Type B pancreatic cell (in vitro differentiated cells): ENCODE measurements at regions not wholly inside any gene's neighbourhood (a gene's known extent, or its start where the extent isn't known, plus 50 kb on each side); places are given as distances from the start of the nearest gene placed in this dataset.
"Not testable (repeated sequence)": the region's sequence is repeated elsewhere in the genome, so short reads cannot be mapped to it uniquely, and the experiment has no call there.

ENCODE experiments used
- DNase-seq: peaks from one replicate; pipeline ENCODE4 v3.0.0; 2021; ENCODE audit warnings: mixed read lengths; ENCODE audit not compliant: unreplicated experiment; ENCODE audit errors: extremely low spot score
- H3K27ac Mint-ChIP-seq: 2 replicates; pipeline ENCODE4 v1.8.0; 2021; ENCODE audit warnings: mild to moderate bottlenecking, mixed read lengths
- H3K27me3 Mint-ChIP-seq: 2 replicates; pipeline ENCODE4 v1.8.0; 2021; ENCODE audit warnings: mixed read lengths
- H3K36me3 Mint-ChIP-seq: 2 replicates; pipeline ENCODE4 v1.8.0; 2021; ENCODE audit warnings: mixed read lengths
- H3K4me1 Mint-ChIP-seq: one replicate; pipeline ENCODE4 v1.8.0; 2021; ENCODE audit warnings: mixed read lengths; ENCODE audit not compliant: unreplicated experiment
- H3K4me3 Mint-ChIP-seq: 2 replicates; pipeline ENCODE4 v1.8.0; 2021; ENCODE audit warnings: mild to moderate bottlenecking, mixed read lengths
- H3K9me3 Mint-ChIP-seq: 2 replicates; pipeline ENCODE4 v1.8.0; 2021; ENCODE audit warnings: mixed read lengths
- CTCF ChIP-seq: fragments of 200-600 bp; sonication (generic); conservative IDR thresholded peaks from 2 replicates; pipeline ENCODE4 v1.5.0; 2021; ENCODE audit warnings: antibody characterized with exemption, mild to moderate bottlenecking

- H3K27me3 Mint-ChIP-seq = no peaks in the 10 kb centered on the region
Observed at GRCh38 chr2:117360586-117360985, 453.9 kb upstream of the DDX18 start.

GRCh38 chr2:117378653-117379052, 435.8 kb upstream of the DDX18 start:
- Mint-ChIP-seq H3K36me3 (no peaks in the 10 kb centered on the region), H3K9me3 (no peaks in the 10 kb centered on the region), H3K4me3 (no peak overlapping the region), H3K27me3 (no peaks in the 10 kb centered on the region), H3K27ac (no peak overlapping the region), H3K4me1 (no peaks in the 10 kb centered on the region)
- DNase-seq = no peak
- no peak for TF ChIP-seq CTCF

More at GRCh38 chr2:117360586-117360985, 453.9 kb upstream of the DDX18 start:
- no peaks in the 10 kb centered on the region for H3K4me1 Mint-ChIP-seq
- no peak overlapping the region for H3K4me3 Mint-ChIP-seq
- no peak for DNase-seq
- H3K27ac Mint-ChIP-seq = no peak overlapping the region
- no peaks in the 10 kb centered on the region for H3K9me3 Mint-ChIP-seq
- H3K36me3 Mint-ChIP-seq = no peaks in the 10 kb centered on the region
- no peak for TF ChIP-seq CTCF

GRCh38 chr2:117379928-117380327, 434.6 kb upstream of the DDX18 start:
- no peaks in the 10 kb centered on the region for H3K9me3 Mint-ChIP-seq
- no peaks in the 10 kb centered on the region for H3K36me3 Mint-ChIP-seq
- TF ChIP-seq CTCF = no peak
- no peaks in the 10 kb centered on the region for H3K4me1 Mint-ChIP-seq
- H3K4me3 Mint-ChIP-seq = no peak overlapping the region
- H3K27ac Mint-ChIP-seq = no peak overlapping the region
- no peak for DNase-seq
- no peaks in the 10 kb centered on the region for H3K27me3 Mint-ChIP-seq

GRCh38 chr2:117383997-117384396, 430.5 kb upstream of the DDX18 start:
- H3K27me3 Mint-ChIP-seq, DNase-seq, H3K4me3 Mint-ChIP-seq, H3K4me1 Mint-ChIP-seq, H3K36me3 Mint-ChIP-seq, H3K9me3 Mint-ChIP-seq, H3K27ac Mint-ChIP-seq: not testable (repeated sequence)

GRCh38 chr2:117396161-117396560, 418.3 kb upstream of the DDX18 start:
- Mint-ChIP-seq H3K27ac (no peak overlapping the region), H3K9me3 (no peaks in the 10 kb centered on the region), H3K36me3 (no peaks in the 10 kb centered on the region), H3K27me3 (no peaks in the 10 kb centered on the region), H3K4me3 (no peak overlapping the region), H3K4me1 (no peaks in the 10 kb centered on the region)
- DNase-seq = no peak
- TF ChIP-seq CTCF = no peak

- DNase-seq = no peak
- H3K27ac Mint-ChIP-seq = no peak overlapping the region
- H3K9me3 Mint-ChIP-seq = no peaks in the 10 kb centered on the region
- no peak for TF ChIP-seq CTCF
- H3K4me3 Mint-ChIP-seq = no peak overlapping the region
- no peaks in the 10 kb centered on the region for H3K36me3 Mint-ChIP-seq
- H3K4me1 Mint-ChIP-seq = no peaks in the 10 kb centered on the region
- H3K27me3 Mint-ChIP-seq = no peaks in the 10 kb centered on the region
Observed at GRCh38 chr2:117401582-117401981, 412.9 kb upstream of the DDX18 start.
